Hepatocyte (in vitro differentiated cells): ENCODE measurements at regions not wholly inside any gene's neighbourhood (a gene's known extent, or its start where the extent isn't known, plus 50 kb on each side); places are given as distances from the start of the nearest gene placed in this dataset.

Experiments
- DNase-seq: peaks from one replicate; pipeline ENCODE4 v3.0.0-alpha.2; 2016; ENCODE audit warnings: low spot score
- H2AFZ ChIP-seq: fragments of 200-600 bp; sonication (generic); 2 replicates; pipeline ENCODE4 v1.6.0; 2016; ENCODE audit warnings: antibody characterized with exemption, mild to moderate bottlenecking
- H3K27ac ChIP-seq: fragments of 200-600 bp; sonication (generic); 2 replicates; pipeline ENCODE4 v1.5.1; 2016; ENCODE audit warnings: mild to moderate bottlenecking
- H3K27me3 ChIP-seq: fragments of 200-600 bp; sonication (generic); 2 replicates; pipeline ENCODE4 v1.6.1; 2016
- H3K36me3 ChIP-seq: fragments of 200-600 bp; sonication (generic); replicated peaks from 2 replicates; pipeline ENCODE4 v1.5.1; 2016; ENCODE audit warnings: low read depth; ENCODE audit not compliant: insufficient read depth
- H3K4me1 ChIP-seq: fragments of 200-600 bp; sonication (generic); 2 replicates; pipeline ENCODE4 v1.5.1; 2016; ENCODE audit warnings: mild to moderate bottlenecking, moderate library complexity; ENCODE audit not compliant: insufficient read depth
- H3K4me2 ChIP-seq: fragments of 200-600 bp; sonication (generic); 2 replicates; pipeline ENCODE4 v1.6.0; 2016
- H3K4me3 ChIP-seq: fragments of 200-600 bp; sonication (generic); 2 replicates; pipeline ENCODE4 v1.5.1; 2016; ENCODE audit warnings: mild to moderate bottlenecking
- H3K79me2 ChIP-seq: fragments of 200-600 bp; sonication (generic); 2 replicates; pipeline ENCODE4 v1.6.0; 2017; ENCODE audit warnings: mild to moderate bottlenecking
- H3K9me2 ChIP-seq: fragments of 200-600 bp; sonication (generic); replicated peaks from 2 replicates; pipeline ENCODE4 v1.6.0; 2017; ENCODE audit warnings: mild to moderate bottlenecking; ENCODE audit not compliant: insufficient read depth
- H3K9me3 ChIP-seq: fragments of 200-600 bp; sonication (generic); 2 replicates; pipeline ENCODE4 v1.5.1; 2016; ENCODE audit warnings: low read depth, mild to moderate bottlenecking
- H4K20me1 ChIP-seq: fragments of 200-600 bp; sonication (generic); 2 replicates; pipeline ENCODE4 v1.6.0; 2016; ENCODE audit warnings: mild to moderate bottlenecking; ENCODE audit not compliant: insufficient read depth, poor library complexity, severe bottlenecking
- EZH2 ChIP-seq: fragments of 200-600 bp; sonication (generic); IDR thresholded peaks from 2 replicates; pipeline ENCODE4 v1.6.1; 2016; ENCODE audit warnings: antibody characterized with exemption, mild to moderate bottlenecking, borderline replicate concordance
- EZH2phosphoT487 ChIP-seq: fragments of 200-600 bp; sonication (generic); IDR thresholded peaks from one replicate; pipeline ENCODE4 v1.6.1; 2018; ENCODE audit warnings: antibody characterized with exemption, mild to moderate bottlenecking, low read depth, moderate library complexity; ENCODE audit not compliant: unreplicated experiment, severe bottlenecking
- WGBS: methylation state at CpG from one replicate; pipeline ENCODE4 v1.1.6; 2016; ENCODE audit warnings: low lambda C conversion rate; ENCODE audit errors: missing lambda C conversion rate; 5-methylcytosine and 5-hydroxymethylcytosine counted together
- TF ChIP-seq, protein P1 (sequence below): fragments of 200-600 bp; sonication (generic); IDR thresholded peaks from 2 replicates; pipeline ENCODE4 v1.5.1; 2016; ENCODE audit warnings: antibody characterized with exemption, mild to moderate bottlenecking; ENCODE audit not compliant: poor library complexity

DNA sequence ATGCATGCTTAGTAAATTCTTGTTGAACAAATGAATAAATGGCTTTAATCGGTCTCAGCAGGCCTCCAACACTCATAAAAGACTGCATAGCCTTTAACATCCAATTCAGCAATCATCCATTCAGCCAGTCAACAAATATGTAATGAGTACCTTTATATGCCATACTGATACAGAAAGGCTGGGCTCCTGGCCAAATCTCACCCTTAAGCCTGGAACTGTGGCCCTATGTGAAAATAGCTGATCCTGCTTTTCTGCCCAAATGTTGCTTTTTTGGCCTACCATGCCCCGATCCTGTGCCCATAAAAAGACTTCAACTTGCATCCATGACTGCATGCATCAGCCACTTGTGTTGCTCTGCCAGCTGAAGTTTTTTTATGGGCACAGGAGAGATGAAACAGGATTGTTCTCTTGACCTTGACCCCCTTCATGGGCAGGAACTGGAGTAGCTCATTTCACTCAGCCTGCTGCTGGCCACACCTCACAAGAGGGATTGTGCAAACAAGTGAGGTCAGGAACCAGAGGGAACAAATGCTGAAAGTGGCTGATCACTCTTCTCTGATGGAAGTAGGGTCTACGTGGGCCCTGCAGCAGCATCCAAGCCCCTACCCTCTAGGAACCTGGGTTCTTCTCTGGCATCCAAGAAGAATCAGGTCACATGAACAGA lies 75.6 kb downstream of the NPY1R start:
- no peaks in the 10 kb centered on the region for H3K79me2 ChIP-seq
- no peaks in the 10 kb centered on the region for H4K20me1 ChIP-seq
- H3K9me3 ChIP-seq: no peaks in the 10 kb centered on the region
- 86% methylated on average over 3 of the region's 3 CpGs for WGBS
- no peaks in the 10 kb centered on the region for H3K9me2 ChIP-seq
- H3K36me3 ChIP-seq: no peaks in the 10 kb centered on the region
- H3K4me1 ChIP-seq: no peaks in the 10 kb centered on the region
- no peak overlapping the region for H3K27ac ChIP-seq
- no peak for DNase-seq
- H3K27me3 ChIP-seq: no peaks in the 10 kb centered on the region
- H3K4me2 ChIP-seq: no peak overlapping the region
- no peak overlapping the region for H2AFZ ChIP-seq
- TF ChIP-seq, protein P1, sequence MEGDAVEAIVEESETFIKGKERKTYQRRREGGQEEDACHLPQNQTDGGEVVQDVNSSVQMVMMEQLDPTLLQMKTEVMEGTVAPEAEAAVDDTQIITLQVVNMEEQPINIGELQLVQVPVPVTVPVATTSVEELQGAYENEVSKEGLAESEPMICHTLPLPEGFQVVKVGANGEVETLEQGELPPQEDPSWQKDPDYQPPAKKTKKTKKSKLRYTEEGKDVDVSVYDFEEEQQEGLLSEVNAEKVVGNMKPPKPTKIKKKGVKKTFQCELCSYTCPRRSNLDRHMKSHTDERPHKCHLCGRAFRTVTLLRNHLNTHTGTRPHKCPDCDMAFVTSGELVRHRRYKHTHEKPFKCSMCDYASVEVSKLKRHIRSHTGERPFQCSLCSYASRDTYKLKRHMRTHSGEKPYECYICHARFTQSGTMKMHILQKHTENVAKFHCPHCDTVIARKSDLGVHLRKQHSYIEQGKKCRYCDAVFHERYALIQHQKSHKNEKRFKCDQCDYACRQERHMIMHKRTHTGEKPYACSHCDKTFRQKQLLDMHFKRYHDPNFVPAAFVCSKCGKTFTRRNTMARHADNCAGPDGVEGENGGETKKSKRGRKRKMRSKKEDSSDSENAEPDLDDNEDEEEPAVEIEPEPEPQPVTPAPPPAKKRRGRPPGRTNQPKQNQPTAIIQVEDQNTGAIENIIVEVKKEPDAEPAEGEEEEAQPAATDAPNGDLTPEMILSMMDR: no peak
- TF ChIP-seq EZH2 (no peak), EZH2phosphoT487 (no peak)
- H3K4me3 ChIP-seq: no peak overlapping the region

GRCh38 chr4:163251204-163251603 lies 81.2 kb downstream of the NPY1R start:
- Histone ChIP-seq H3K36me3 (no peaks in the 10 kb centered on the region), H3K4me1 (no peaks in the 10 kb centered on the region), H3K4me2 (no peak overlapping the region), H3K27me3 (no peaks in the 10 kb centered on the region), H3K4me3 (no peak overlapping the region), H3K79me2 (no peaks in the 10 kb centered on the region), H3K27ac (no peak overlapping the region), H3K9me2 (no peaks in the 10 kb centered on the region), H4K20me1 (no peaks in the 10 kb centered on the region), H3K9me3 (no peaks in the 10 kb centered on the region), H2AFZ (no peak overlapping the region)
- 74% methylated on average over 2 of the region's 2 CpGs for WGBS
- DNase-seq: no peak
- TF ChIP-seq EZH2phosphoT487: no peak
- TF ChIP-seq, protein P1: no peak
- no peak for TF ChIP-seq EZH2

- no peaks in the 10 kb centered on the region for H3K9me2 ChIP-seq
- no peak overlapping the region for H3K4me2 ChIP-seq
- 74% methylated on average over 2 of the region's 2 CpGs for WGBS
- H3K27me3 ChIP-seq: no peaks in the 10 kb centered on the region
- H4K20me1 ChIP-seq: no peaks in the 10 kb centered on the region
- DNase-seq: no peak
- no peaks in the 10 kb centered on the region for H3K36me3 ChIP-seq
- no peaks in the 10 kb centered on the region for H3K9me3 ChIP-seq
- TF ChIP-seq, protein P1: no peak
- TF ChIP-seq EZH2phosphoT487 (no peak), EZH2 (no peak)
- no peaks in the 10 kb centered on the region for H3K79me2 ChIP-seq
- no peak overlapping the region for H2AFZ ChIP-seq
- H3K4me3 ChIP-seq: no peak overlapping the region
- no peaks in the 10 kb centered on the region for H3K4me1 ChIP-seq
- no peak overlapping the region for H3K27ac ChIP-seq
These were observed 82.4 kb upstream of the NAF1 start for GRCh38 chr4:163249042-163249441.
